HUES48 (cell line): ENCODE measurements at regions not wholly inside any gene's neighbourhood (a gene's known extent, or its start where the extent isn't known, plus 50 kb on each side); places are given as distances from the start of the nearest gene placed in this dataset.

Experiments
- H3K27ac ChIP-seq: one replicate; pipeline ENCODE4 v1.7.0; 2013; ENCODE audit warnings: low read depth, low read length, inconsistent platforms
- H3K27me3 ChIP-seq: 2 replicates; pipeline ENCODE4 v1.6.1; 2013; ENCODE audit warnings: mild to moderate bottlenecking, low read length; ENCODE audit not compliant: control insufficient read depth, insufficient read depth
- H3K36me3 ChIP-seq: 2 replicates; pipeline ENCODE4 v1.6.1; 2013; ENCODE audit warnings: low read length; ENCODE audit not compliant: control insufficient read depth, insufficient read depth
- H3K4me1 ChIP-seq: 2 replicates; pipeline ENCODE4 v1.6.1; 2013; ENCODE audit warnings: mild to moderate bottlenecking, low read length; ENCODE audit not compliant: control insufficient read depth, insufficient read depth
- H3K4me3 ChIP-seq: 2 replicates; pipeline ENCODE4 v1.5.1; 2013; ENCODE audit warnings: mild to moderate bottlenecking, low read depth, low read length
- H3K9ac ChIP-seq: 2 replicates; pipeline ENCODE4 v1.6.1; 2013; ENCODE audit warnings: mild to moderate bottlenecking, low read depth, low read length, moderate library complexity
- H3K9me3 ChIP-seq: 2 replicates; pipeline ENCODE4 v1.6.1; 2013; ENCODE audit warnings: low read length; ENCODE audit not compliant: control insufficient read depth, insufficient read depth

DNA sequence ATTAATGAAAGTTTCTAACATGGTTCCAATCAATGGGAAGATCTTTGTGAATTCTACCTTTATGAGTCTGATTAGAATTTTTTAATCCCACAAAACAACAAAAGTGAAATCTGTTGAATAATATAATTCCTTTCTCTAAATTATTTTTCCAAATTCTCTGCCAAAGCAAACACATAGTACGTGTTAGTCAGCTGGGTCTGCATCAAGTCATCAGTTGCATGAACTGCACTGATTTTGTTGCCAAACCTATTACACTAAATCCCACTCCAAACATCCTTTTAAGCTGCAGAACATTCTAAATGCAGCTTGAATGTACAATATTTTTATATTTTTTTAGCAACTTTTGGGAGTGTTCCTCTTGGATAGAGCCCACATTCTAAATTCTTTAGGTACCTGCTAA lies 199.0 kb upstream of the HSF2 start:
- no peaks in the 10 kb centered on the region for H3K9me3 ChIP-seq
- no peak overlapping the region for H3K27ac ChIP-seq
- no peaks in the 10 kb centered on the region for H3K36me3 ChIP-seq
- no peaks in the 10 kb centered on the region for H3K4me1 ChIP-seq
- no peak overlapping the region for H3K9ac ChIP-seq
- no peaks in the 10 kb centered on the region for H3K27me3 ChIP-seq
- no peak overlapping the region for H3K4me3 ChIP-seq

DNA sequence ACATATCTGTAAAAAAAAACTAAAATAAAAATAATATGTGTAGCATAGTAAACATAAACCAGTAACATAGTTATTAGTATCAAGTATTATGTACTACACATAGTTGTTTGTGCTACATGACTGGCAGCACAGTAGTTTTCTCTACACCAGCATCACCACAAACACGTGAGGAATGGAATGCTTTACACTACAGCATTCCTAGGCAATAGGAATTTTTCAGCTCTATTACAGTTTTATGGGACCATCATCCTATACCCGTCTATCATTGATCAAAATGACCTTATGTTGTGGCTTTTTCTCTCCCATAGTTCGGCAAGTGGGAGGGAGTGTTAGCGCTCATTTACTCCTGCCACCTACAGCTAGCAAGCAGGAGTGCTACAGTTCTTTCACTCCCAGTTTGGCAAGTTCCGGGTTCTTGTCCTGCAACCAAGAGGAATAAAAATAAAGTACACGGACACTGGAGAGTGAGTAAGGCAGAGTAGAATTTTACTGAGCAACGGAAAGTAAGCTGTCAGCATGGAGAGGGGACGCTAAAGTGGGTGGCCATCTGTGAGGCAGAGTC lies 196.8 kb upstream of the HSF2 start:
- Histone ChIP-seq H3K27me3 (no peaks in the 10 kb centered on the region), H3K9ac (no peak overlapping the region), H3K4me3 (no peak overlapping the region), H3K9me3 (no peaks in the 10 kb centered on the region), H3K36me3 (no peaks in the 10 kb centered on the region), H3K27ac (no peak overlapping the region), H3K4me1 (no peaks in the 10 kb centered on the region)

DNA sequence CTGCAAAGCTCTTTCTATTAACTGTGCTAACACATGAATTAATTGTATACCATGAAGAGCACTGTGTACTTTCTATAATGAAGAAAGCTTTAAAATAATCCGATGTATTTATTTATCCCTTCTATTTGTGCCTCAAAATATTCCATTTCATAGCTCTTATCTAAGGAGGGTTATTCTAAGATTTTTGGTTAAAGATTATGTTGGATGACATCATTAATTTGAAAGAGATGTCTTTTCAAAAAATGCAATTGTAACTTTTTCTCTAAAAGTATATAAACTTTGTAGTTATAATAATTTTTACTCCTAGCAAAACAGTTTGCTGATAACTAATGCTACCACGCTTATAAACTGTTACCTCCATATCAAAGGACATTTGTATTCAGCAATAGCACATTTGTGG lies 192.4 kb upstream of the HSF2 start:
- no peak overlapping the region for H3K9ac ChIP-seq
- no peaks in the 10 kb centered on the region for H3K27me3 ChIP-seq
- H3K9me3 ChIP-seq, result no peaks in the 10 kb centered on the region
- H3K4me1 ChIP-seq, result no peaks in the 10 kb centered on the region
- H3K36me3 ChIP-seq, result no peaks in the 10 kb centered on the region
- H3K4me3 ChIP-seq, result no peak overlapping the region
- no peak overlapping the region for H3K27ac ChIP-seq

DNA sequence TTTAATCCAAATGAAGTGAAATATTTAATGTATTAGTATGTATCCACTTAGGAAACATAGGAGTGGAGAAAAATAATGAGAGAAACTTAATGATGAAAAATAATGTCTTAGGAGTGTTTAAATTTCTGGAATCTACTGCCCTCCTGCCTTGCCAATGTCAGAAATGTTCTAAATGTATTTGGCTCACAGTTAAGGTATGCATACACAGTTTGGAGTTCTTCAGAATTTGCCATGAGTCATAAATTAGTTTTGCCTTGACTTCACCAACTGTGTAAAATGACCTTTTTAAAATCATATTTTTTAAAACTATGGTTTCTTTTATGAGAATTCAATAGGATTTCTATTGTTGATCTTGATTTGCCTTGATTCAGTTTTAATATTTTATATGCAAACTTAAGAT lies 191.7 kb upstream of the HSF2 start:
- Histone ChIP-seq H3K4me3 (no peak overlapping the region), H3K27ac (no peak overlapping the region), H3K36me3 (no peaks in the 10 kb centered on the region), H3K9me3 (no peaks in the 10 kb centered on the region), H3K9ac (no peak overlapping the region), H3K4me1 (no peaks in the 10 kb centered on the region), H3K27me3 (no peaks in the 10 kb centered on the region)

DNA sequence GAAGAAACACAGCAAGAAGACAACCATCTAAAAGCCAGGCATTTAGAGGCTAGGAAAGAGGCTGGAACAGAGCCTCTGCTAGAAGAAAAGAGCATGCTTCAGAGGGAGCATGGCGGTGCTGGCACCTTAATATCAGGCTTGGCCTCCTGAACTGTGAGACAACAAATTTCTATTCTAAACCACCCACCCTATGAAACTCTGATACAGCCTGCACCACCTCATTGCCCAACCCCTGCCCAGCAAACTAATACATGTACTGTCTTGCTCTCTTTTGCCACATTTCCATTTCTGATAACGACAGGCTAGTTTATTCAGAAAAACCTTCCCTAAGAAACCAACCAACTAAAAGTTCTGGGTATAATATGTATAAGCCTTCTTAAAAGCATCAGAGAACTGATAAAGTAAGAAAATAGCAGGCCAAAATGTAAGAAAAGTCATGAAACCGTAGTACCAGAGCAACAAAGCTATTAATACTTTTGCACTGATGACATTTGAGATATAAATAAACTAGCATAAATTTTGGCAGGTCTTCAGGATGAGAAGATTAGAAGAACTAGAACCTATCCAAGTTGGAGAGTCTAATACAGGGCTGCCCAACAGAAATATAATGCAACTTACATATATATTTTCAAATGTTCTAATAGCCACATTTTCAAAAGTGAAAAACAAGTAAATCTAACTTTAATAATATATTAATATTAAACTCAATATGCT lies 184.7 kb upstream of the HSF2 start:
- H3K27me3 ChIP-seq, result no peaks in the 10 kb centered on the region
- H3K27ac ChIP-seq, result no peak overlapping the region
- H3K9me3 ChIP-seq, result no peaks in the 10 kb centered on the region
- H3K36me3 ChIP-seq, result no peaks in the 10 kb centered on the region
- no peaks in the 10 kb centered on the region; the same call in 1 of the 2 replicates for H3K4me1 ChIP-seq
- no peak overlapping the region for H3K9ac ChIP-seq
- H3K4me3 ChIP-seq, result no peak overlapping the region

DNA sequence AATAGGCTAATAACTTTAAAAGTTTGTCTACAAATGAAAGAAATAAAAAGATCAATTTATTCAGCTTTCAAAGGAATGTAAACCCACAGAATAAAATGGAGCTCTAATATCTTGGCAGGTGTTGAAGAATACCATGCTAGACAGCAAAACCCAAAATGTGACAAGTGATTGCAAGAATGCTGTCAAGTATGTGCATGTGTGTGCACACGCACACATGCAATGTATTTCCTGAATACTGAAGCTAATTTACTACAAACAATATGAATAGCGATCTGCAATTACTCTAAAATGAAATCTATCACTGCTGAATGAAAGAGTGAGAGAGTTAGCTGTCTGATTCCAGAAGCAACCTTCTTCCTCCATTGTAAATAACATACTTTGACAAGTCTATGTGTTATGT lies 179.2 kb upstream of the HSF2 start:
- no peaks in the 10 kb centered on the region for H3K36me3 ChIP-seq
- no peaks in the 10 kb centered on the region for H3K27me3 ChIP-seq
- H3K4me3 ChIP-seq, result no peak overlapping the region
- no peaks in the 10 kb centered on the region; the same call in 1 of the 2 replicates for H3K4me1 ChIP-seq
- no peaks in the 10 kb centered on the region for H3K9me3 ChIP-seq
- H3K27ac ChIP-seq, result no peak overlapping the region
- H3K9ac ChIP-seq, result no peak overlapping the region

DNA sequence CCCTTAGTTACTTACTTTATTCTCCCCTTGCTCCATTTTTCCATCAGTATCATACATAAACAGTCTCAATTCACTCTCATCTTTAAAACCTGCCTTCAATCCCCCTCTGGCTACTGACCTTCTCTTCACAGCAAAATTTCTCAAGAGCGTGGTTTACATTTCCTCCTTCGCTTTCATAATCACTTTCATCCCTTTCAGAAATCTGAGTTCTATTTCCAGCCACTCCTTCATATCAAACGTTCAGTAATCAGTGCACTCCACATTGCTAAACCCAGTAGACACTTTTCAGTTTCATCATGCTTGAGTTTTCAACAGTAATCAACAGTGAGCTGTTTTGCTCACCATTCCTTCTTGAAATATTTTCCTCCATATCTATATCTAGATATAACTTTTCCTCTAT lies 176.7 kb upstream of the HSF2 start:
- no peaks in the 10 kb centered on the region for H3K9me3 ChIP-seq
- H3K4me3 ChIP-seq, result no peak overlapping the region
- H3K27ac ChIP-seq, result no peak overlapping the region
- H3K36me3 ChIP-seq, result no peaks in the 10 kb centered on the region
- no peaks in the 10 kb centered on the region; the same call in 1 of the 2 replicates for H3K4me1 ChIP-seq
- no peak overlapping the region for H3K9ac ChIP-seq
- no peaks in the 10 kb centered on the region for H3K27me3 ChIP-seq

DNA sequence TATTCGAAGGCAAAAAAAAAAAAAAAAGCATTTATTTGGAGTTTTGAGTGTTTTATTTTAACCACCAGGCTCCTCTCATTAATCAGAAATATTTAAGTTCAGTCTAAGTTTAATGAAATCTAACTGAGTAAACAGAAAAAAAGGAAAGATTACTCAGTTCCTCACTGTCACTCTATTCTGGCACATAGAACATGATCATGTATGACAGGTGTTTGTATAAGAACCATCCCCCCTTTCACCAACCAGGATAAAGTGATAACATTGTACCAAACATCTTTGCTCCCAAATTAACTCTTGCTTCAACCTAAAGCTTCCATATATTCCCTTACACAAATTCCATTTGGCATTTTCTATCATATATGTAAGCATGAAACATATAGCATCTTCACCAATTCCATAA lies 176.2 kb upstream of the HSF2 start:
- Histone ChIP-seq H3K9ac (no peak overlapping the region), H3K4me3 (no peak overlapping the region), H3K27me3 (no peaks in the 10 kb centered on the region), H3K9me3 (no peaks in the 10 kb centered on the region), H3K36me3 (no peaks in the 10 kb centered on the region), H3K4me1 (no peaks in the 10 kb centered on the region; the same call in 1 of the 2 replicates), H3K27ac (no peak overlapping the region)

DNA sequence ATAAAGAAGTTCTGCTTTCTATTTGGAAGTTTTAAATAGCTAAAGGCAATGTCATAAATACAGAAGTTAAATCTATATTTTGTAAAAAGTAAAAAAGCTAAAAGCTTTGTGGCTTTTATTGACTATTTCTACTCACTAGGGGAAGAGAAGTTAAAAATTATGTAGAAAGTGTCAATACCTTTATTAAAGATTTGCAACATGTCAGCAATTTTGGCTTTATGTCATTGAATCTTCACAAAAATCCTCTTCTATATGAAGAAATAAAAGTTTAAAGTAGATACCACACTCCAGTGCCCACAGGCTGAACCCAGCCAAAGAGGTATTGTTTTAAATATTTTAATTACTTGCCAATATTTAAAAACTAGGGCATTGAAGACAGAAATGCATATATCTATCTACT lies 160.6 kb upstream of the HSF2 start:
- Histone ChIP-seq H3K27me3 (no peaks in the 10 kb centered on the region), H3K9me3 (no peaks in the 10 kb centered on the region), H3K4me3 (no peak overlapping the region), H3K27ac (no peak overlapping the region), H3K36me3 (no peaks in the 10 kb centered on the region), H3K9ac (no peak overlapping the region), H3K4me1 (no peaks in the 10 kb centered on the region)

DNA sequence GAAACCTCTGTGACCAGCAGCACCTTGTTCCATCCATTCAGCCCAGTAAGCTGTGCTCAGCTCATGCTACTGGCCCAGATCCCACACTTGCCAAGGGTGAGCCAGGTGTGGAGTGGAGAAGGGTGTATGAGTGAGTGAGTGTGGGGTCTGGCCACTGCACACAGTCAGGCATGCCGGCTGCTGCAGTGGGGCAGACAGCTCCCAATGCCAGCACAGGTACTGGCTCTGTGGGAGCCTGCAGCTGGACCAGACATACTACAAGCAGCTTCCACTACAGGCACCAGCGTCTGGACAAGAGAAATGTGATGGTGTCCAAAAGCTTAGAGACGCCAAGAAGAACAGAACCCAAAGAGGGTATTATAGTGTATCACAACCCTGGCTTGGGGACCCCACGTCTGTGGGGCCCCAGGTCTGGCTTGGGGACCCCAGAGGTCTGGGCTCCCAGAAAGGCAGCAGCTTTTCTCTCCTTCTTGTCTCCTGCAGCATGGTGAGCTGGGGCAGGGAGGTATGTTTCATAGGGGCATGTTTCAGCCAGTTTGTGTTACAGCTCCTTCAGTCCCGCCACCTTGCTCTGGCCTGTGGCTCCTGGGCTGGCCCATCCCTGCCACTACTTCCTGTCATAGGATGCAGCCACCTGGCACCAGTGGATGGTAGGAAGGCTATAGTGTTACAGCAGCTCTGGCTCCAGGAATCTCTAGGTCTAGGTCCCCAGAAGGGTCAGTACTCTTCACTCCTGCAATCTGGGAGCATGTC lies 152.4 kb upstream of the HSF2 start:
- H3K36me3 ChIP-seq, result no peaks in the 10 kb centered on the region
- no peak overlapping the region for H3K4me3 ChIP-seq
- H3K27me3 ChIP-seq, result no peaks in the 10 kb centered on the region
- H3K9ac ChIP-seq, result no peak overlapping the region
- H3K27ac ChIP-seq, result no peak overlapping the region
- H3K4me1 ChIP-seq, result no peaks in the 10 kb centered on the region
- H3K9me3 ChIP-seq, result no peaks in the 10 kb centered on the region

DNA sequence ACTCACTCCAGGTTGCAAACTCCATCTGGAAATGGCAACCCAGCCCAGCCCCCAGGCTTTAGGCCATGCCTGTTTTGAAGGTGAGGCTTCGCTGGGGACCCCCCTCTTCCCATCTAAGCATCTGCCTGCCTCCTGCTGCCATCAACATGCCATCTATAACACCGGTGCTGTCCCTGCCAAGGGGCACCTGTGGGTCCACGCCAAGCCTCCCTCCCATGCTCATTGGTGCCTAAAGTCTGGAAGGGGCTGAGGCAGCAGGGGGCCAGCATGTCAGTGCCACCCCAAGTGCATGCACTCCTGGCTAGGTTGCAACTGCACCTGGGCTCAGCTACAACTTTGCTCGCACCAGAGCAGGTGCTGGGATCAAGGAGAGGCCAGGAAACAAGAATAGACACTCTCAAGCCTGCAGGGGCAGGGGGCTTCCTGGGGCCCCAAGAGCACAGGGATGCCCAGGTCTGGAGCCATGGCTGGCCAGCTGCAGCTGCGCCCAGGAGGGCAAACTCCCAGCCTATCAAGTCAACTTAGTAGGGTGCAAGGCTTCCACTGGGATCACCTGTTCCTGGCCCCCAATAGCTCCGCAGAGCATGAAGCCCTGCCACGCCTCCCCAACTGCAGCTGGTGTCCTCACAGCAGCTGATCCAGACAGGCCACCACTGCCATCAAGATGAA lies 151.3 kb upstream of the HSF2 start:
- Histone ChIP-seq H3K27ac (no peak overlapping the region), H3K4me1 (no peaks in the 10 kb centered on the region), H3K9ac (no peak overlapping the region), H3K9me3 (no peaks in the 10 kb centered on the region), H3K36me3 (no peaks in the 10 kb centered on the region), H3K27me3 (no peaks in the 10 kb centered on the region), H3K4me3 (no peak overlapping the region)
